MCF 10A (cell line): ENCODE measurements at regions not wholly inside any gene's neighbourhood (a gene's known extent, or its start where the extent isn't known, plus 50 kb on each side); places are given as distances from the start of the nearest gene placed in this dataset.
"Not testable (repeated sequence)": the region's sequence is repeated elsewhere in the genome, so short reads cannot be mapped to it uniquely, and the experiment has no call there.

Experiments used
- BruUV-seq: library from RNA; stranded (reverse); fragments of 400-500 nt; replicated peaks from 2 replicates; lab custom pipeline; 2021; lab: Mats Ljungman, UMichigan
- CTCF ChIA-PET: fragments of 300-600 bp; sonication (Branson Sonifier 250); formaldehyde crosslinking; extraction: SDS; loops from one replicate; lab custom pipeline; 2021; ENCODE audit warnings: antibody characterized with exemption, inconsistent platforms; lab: Yijun Ruan, JAX
- POLR2A ChIA-PET: fragments of 300-600, 350-650 bp; sonication (Branson Sonifier 250); formaldehyde crosslinking; extraction: SDS; loops from one replicate; lab custom pipeline; 2020; ENCODE audit warnings: antibody characterized with exemption, inconsistent platforms; lab: Yijun Ruan, JAX
- DNase-seq: peaks from one replicate; pipeline ENCODE4 v3.0.0-alpha.2; 2018; ENCODE audit not compliant: unreplicated experiment
- H3K27ac Mint-ChIP-seq: one replicate; pipeline ENCODE4 v1.8.0; 2022; ENCODE audit warnings: mild to moderate bottlenecking, low read depth, mixed read lengths; ENCODE audit not compliant: unreplicated experiment
- H3K27me3 Mint-ChIP-seq: one replicate; pipeline ENCODE4 v1.8.0; 2022; ENCODE audit warnings: mixed read lengths; ENCODE audit not compliant: insufficient read depth, unreplicated experiment
- H3K36me3 Mint-ChIP-seq: one replicate; pipeline ENCODE4 v1.8.0; 2022; ENCODE audit warnings: mild to moderate bottlenecking, moderate library complexity, mixed read lengths; ENCODE audit not compliant: insufficient read depth, unreplicated experiment
- H3K4me1 Mint-ChIP-seq: one replicate; pipeline ENCODE4 v1.8.0; 2022; ENCODE audit warnings: mixed read lengths; ENCODE audit not compliant: insufficient read depth, unreplicated experiment
- H3K4me3 Mint-ChIP-seq: one replicate; pipeline ENCODE4 v1.8.0; 2022; ENCODE audit warnings: mild to moderate bottlenecking, moderate library complexity, mixed read lengths; ENCODE audit not compliant: unreplicated experiment
- H3K9me3 Mint-ChIP-seq: one replicate; pipeline ENCODE4 v1.8.0; 2022; ENCODE audit warnings: mixed read lengths; ENCODE audit not compliant: unreplicated experiment
- intact Hi-C: fragments of 100-400 bp; cut with micrococcal nuclease; formaldehyde crosslinking; loops from 2 replicates; pipeline ENCODE4 v1.14.1; 2022

- intact Hi-C loops, BruUV-seq, H3K27ac Mint-ChIP-seq, H3K27me3 Mint-ChIP-seq, H3K9me3 Mint-ChIP-seq, DNase-seq, POLR2A ChIA-PET, H3K4me1 Mint-ChIP-seq, H3K4me3 Mint-ChIP-seq, CTCF ChIA-PET, H3K36me3 Mint-ChIP-seq: not testable (repeated sequence)
Measured at GRCh38 chr1:149635290-149635899, 51.7 kb downstream of the PPIAL4C start.

- H3K27me3 Mint-ChIP-seq, H3K36me3 Mint-ChIP-seq, H3K4me1 Mint-ChIP-seq, intact Hi-C loops, H3K9me3 Mint-ChIP-seq, CTCF ChIA-PET: not testable (repeated sequence)
- Mint-ChIP-seq H3K4me3 (peak overlapping the region; percentile 76), H3K27ac (peak overlapping the region; percentile 98)
- DNase-seq: peak; percentile 98
- TSS peak; percentile 100 for BruUV-seq
- POLR2A ChIA-PET: interaction anchor here (0.8 kb wide), 1 partner anchor 27 kb away, joined by 3 read pairs; no protein-coding TSS in a partner anchor
Measured at GRCh38 chr1:149636286-149637122, 52.9 kb downstream of the PPIAL4C start.

- intact Hi-C loops, H3K27ac Mint-ChIP-seq, H3K4me3 Mint-ChIP-seq, CTCF ChIA-PET, H3K27me3 Mint-ChIP-seq, H3K9me3 Mint-ChIP-seq, H3K4me1 Mint-ChIP-seq, DNase-seq, BruUV-seq, H3K36me3 Mint-ChIP-seq, POLR2A ChIA-PET: not testable (repeated sequence)
Measured at GRCh38 chr1:149638481-149638880, 54.8 kb downstream of the PPIAL4C start.

GRCh38 chr1:149638901-149639658 is 55.4 kb downstream of the PPIAL4C start:
- intact Hi-C loops, DNase-seq, H3K27ac Mint-ChIP-seq, BruUV-seq, H3K4me3 Mint-ChIP-seq, H3K36me3 Mint-ChIP-seq, H3K27me3 Mint-ChIP-seq, H3K4me1 Mint-ChIP-seq, H3K9me3 Mint-ChIP-seq, POLR2A ChIA-PET, CTCF ChIA-PET: not testable (repeated sequence)

- DNase-seq, H3K27me3 Mint-ChIP-seq, H3K36me3 Mint-ChIP-seq, H3K4me3 Mint-ChIP-seq, POLR2A ChIA-PET, H3K9me3 Mint-ChIP-seq, H3K27ac Mint-ChIP-seq, BruUV-seq, intact Hi-C loops, H3K4me1 Mint-ChIP-seq, CTCF ChIA-PET: not testable (repeated sequence)
Measured at GRCh38 chr1:149641179-149641578, 57.5 kb downstream of the PPIAL4C start.

GRCh38 chr1:149644818-149645217 is 61.2 kb downstream of the PPIAL4C start:
- H3K4me1 Mint-ChIP-seq, CTCF ChIA-PET, POLR2A ChIA-PET, H3K27ac Mint-ChIP-seq, DNase-seq, H3K36me3 Mint-ChIP-seq, H3K9me3 Mint-ChIP-seq, H3K27me3 Mint-ChIP-seq, H3K4me3 Mint-ChIP-seq, BruUV-seq, intact Hi-C loops: not testable (repeated sequence)

- CTCF ChIA-PET, H3K9me3 Mint-ChIP-seq, H3K4me3 Mint-ChIP-seq, H3K27me3 Mint-ChIP-seq, DNase-seq, H3K27ac Mint-ChIP-seq, BruUV-seq, POLR2A ChIA-PET, H3K4me1 Mint-ChIP-seq, intact Hi-C loops, H3K36me3 Mint-ChIP-seq: not testable (repeated sequence)
Measured at GRCh38 chr1:149646360-149647017, 62.8 kb downstream of the PPIAL4C start.

- H3K36me3 Mint-ChIP-seq, POLR2A ChIA-PET, H3K27ac Mint-ChIP-seq, H3K9me3 Mint-ChIP-seq, H3K4me1 Mint-ChIP-seq, DNase-seq, CTCF ChIA-PET, H3K27me3 Mint-ChIP-seq, intact Hi-C loops, H3K4me3 Mint-ChIP-seq: not testable (repeated sequence)
- BruUV-seq: TSS peak; percentile 35
Measured at GRCh38 chr1:149647018-149647373, 63.3 kb downstream of the PPIAL4C start.
